DMS114 treated with DMSO at 0.1 percent for 48 hours (cell line): ENCODE measurements at regions not wholly inside any gene's neighbourhood (a gene's known extent, or its start where the extent isn't known, plus 50 kb on each side); places are given as distances from the start of the nearest gene placed in this dataset.
"Not testable (repeated sequence)": the region's sequence is repeated elsewhere in the genome, so short reads cannot be mapped to it uniquely, and the experiment has no call there.

Experiments
- DNase-seq: peaks from one replicate; lab custom pipeline; 2025; ENCODE audit not compliant: unreplicated experiment; lab: John Stamatoyannopoulos, UW

GRCh38 chr3:153026026-153026425 is 136.0 kb upstream of the RAP2B start:
- DNase-seq: peak; percentile 46

GRCh38 chr3:153028381-153028780 is 133.6 kb upstream of the RAP2B start:
- no peak for DNase-seq

- DNase-seq: no peak
Observed at GRCh38 chr3:153029350-153029749, 132.7 kb upstream of the RAP2B start.

GRCh38 chr3:153032891-153033290 is 129.1 kb upstream of the RAP2B start:
- DNase-seq: no peak

GRCh38 chr3:153036846-153037245 is 125.2 kb upstream of the RAP2B start:
- no peak for DNase-seq

GRCh38 chr3:153038367-153038766 is 123.7 kb upstream of the RAP2B start:
- DNase-seq: no peak

GRCh38 chr3:153038779-153039178 is 123.2 kb upstream of the RAP2B start:
- no peak for DNase-seq

GRCh38 chr3:153041181-153041580 is 120.8 kb upstream of the RAP2B start:
- no peak for DNase-seq

GRCh38 chr3:153042088-153042487 is 119.9 kb upstream of the RAP2B start:
- no peak for DNase-seq

- DNase-seq: no peak
Observed at GRCh38 chr3:153043729-153044328, 118.2 kb upstream of the RAP2B start.

GRCh38 chr3:153045150-153045549 is 116.9 kb upstream of the RAP2B start:
- DNase-seq: no peak

GRCh38 chr3:153050978-153051377 is 111.0 kb upstream of the RAP2B start:
- DNase-seq: no peak

GRCh38 chr3:153051427-153052095 is 110.5 kb upstream of the RAP2B start:
- no peak for DNase-seq

GRCh38 chr3:153052096-153052460 is 109.9 kb upstream of the RAP2B start:
- DNase-seq: no peak

- DNase-seq: no peak
Observed at GRCh38 chr3:153055217-153055616, 106.8 kb upstream of the RAP2B start.

GRCh38 chr3:153055779-153056178 is 106.2 kb upstream of the RAP2B start:
- no peak for DNase-seq

GRCh38 chr3:153058031-153058688 is 103.9 kb upstream of the RAP2B start:
- DNase-seq: not testable (repeated sequence)

GRCh38 chr3:153060346-153060745 is 101.7 kb upstream of the RAP2B start:
- DNase-seq: no peak

GRCh38 chr3:153061938-153062528 is 100.0 kb upstream of the RAP2B start:
- DNase-seq: no peak

- DNase-seq: no peak
Observed at GRCh38 chr3:153063337-153063736, 98.7 kb upstream of the RAP2B start.

- DNase-seq: no peak
Observed at GRCh38 chr3:153066983-153067382, 95.0 kb upstream of the RAP2B start.
